Loucy (cell line): ENCODE measurements at regions not wholly inside any gene's neighbourhood (a gene's known extent, or its start where the extent isn't known, plus 50 kb on each side); places are given as distances from the start of the nearest gene placed in this dataset.

ENCODE experiments used
- H2AFZ ChIP-seq: fragments of 200-600 bp; sonication (generic); 2 replicates; pipeline ENCODE4 v1.6.0; 2016; ENCODE audit warnings: antibody characterized with exemption, mild to moderate bottlenecking, low read length, moderate library complexity
- H3F3A ChIP-seq: fragments of 200-600 bp; 2 replicates; pipeline ENCODE4 v1.6.0; 2016; ENCODE audit warnings: antibody characterized with exemption, low read depth, mild to moderate bottlenecking
- H3K27me3 ChIP-seq: fragments of 200-600 bp; sonication (generic); 2 replicates; pipeline ENCODE4 v1.6.1; 2014; ENCODE audit warnings: low read length, mild to moderate bottlenecking; ENCODE audit not compliant: insufficient read depth, poor library complexity, severe bottlenecking
- H3K36me3 ChIP-seq: fragments of 200-600 bp; sonication (generic); 2 replicates; pipeline ENCODE4 v1.6.1; 2016; ENCODE audit warnings: low read length; ENCODE audit not compliant: insufficient read depth
- H3K4me1 ChIP-seq: fragments of 200-600 bp; sonication (generic); 2 replicates; pipeline ENCODE4 v1.5.1; 2014; ENCODE audit warnings: low read length, mild to moderate bottlenecking; ENCODE audit not compliant: insufficient read depth, poor library complexity, severe bottlenecking
- H3K4me2 ChIP-seq: fragments of 200-600 bp; sonication (generic); 2 replicates; pipeline ENCODE4 v1.6.0; 2014; ENCODE audit warnings: antibody characterized with exemption, low read length, low read depth, mild to moderate bottlenecking; ENCODE audit not compliant: poor library complexity, severe bottlenecking
- H3K4me3 ChIP-seq: fragments of 200-600 bp; sonication (generic); 2 replicates; pipeline ENCODE4 v1.5.1; 2014; ENCODE audit warnings: low read length, mild to moderate bottlenecking, mixed read lengths; ENCODE audit not compliant: poor library complexity, severe bottlenecking
- H3K79me2 ChIP-seq: fragments of 200-600 bp; sonication (generic); 2 replicates; pipeline ENCODE4 v1.6.1; 2014; ENCODE audit warnings: low read length; ENCODE audit not compliant: insufficient read depth
- H3K9ac ChIP-seq: fragments of 200-600 bp; sonication (generic); 2 replicates; pipeline ENCODE4 v1.6.0; 2014; ENCODE audit warnings: mild to moderate bottlenecking, low read depth, low read length, moderate library complexity; ENCODE audit not compliant: poor library complexity, severe bottlenecking
- H3K9me2 ChIP-seq: fragments of 200-600 bp; sonication (generic); replicated peaks from 2 replicates; pipeline ENCODE4 v1.6.1; 2016; ENCODE audit warnings: low read depth, low read length, mixed read lengths
- H3K9me3 ChIP-seq: fragments of 200-600 bp; sonication (generic); 2 replicates; pipeline ENCODE4 v1.6.1; 2014; ENCODE audit warnings: mild to moderate bottlenecking, antibody characterized with exemption, low read length, low read depth; ENCODE audit not compliant: insufficient read depth
- H4K20me1 ChIP-seq: fragments of 200-600 bp; sonication (generic); 2 replicates; pipeline ENCODE4 v1.6.0; 2014; ENCODE audit warnings: antibody characterized with exemption, low read length, mild to moderate bottlenecking; ENCODE audit not compliant: insufficient read depth, poor library complexity, severe bottlenecking
- CTCF ChIP-seq: fragments of 200-600 bp; sonication (generic); conservative IDR thresholded peaks from 2 replicates; pipeline ENCODE4 v1.5.1; 2014; ENCODE audit warnings: mild to moderate bottlenecking, antibody characterized with exemption, low read length
- EZH2phosphoT487 ChIP-seq: fragments of 200-600 bp; IDR thresholded peaks from 2 replicates; pipeline ENCODE4 v1.6.1; 2018; ENCODE audit warnings: antibody characterized with exemption, mild to moderate bottlenecking, moderate library complexity, borderline replicate concordance

- no peaks in the 10 kb centered on the region for H3K9me2 ChIP-seq
- no peak overlapping the region for H3K9ac ChIP-seq
- no peak overlapping the region for H2AFZ ChIP-seq
- no peaks in the 10 kb centered on the region for H3K36me3 ChIP-seq
- no peak overlapping the region for H3K4me3 ChIP-seq
- H3K4me1 ChIP-seq, result no peaks in the 10 kb centered on the region
- H3K4me2 ChIP-seq, result no peak overlapping the region
- no peaks in the 10 kb centered on the region for H3K79me2 ChIP-seq
- H3K27me3 ChIP-seq, result no peaks in the 10 kb centered on the region
- TF ChIP-seq EZH2phosphoT487, result no peak
- TF ChIP-seq CTCF, result no peak
- H3K9me3 ChIP-seq, result no peaks in the 10 kb centered on the region
- no peaks in the 10 kb centered on the region for H3F3A ChIP-seq
- H4K20me1 ChIP-seq, result no peaks in the 10 kb centered on the region
Measured at GRCh38 chr14:101340556-101340955, 220.7 kb upstream of the DIO3 start.

- H3K27me3 ChIP-seq, result no peaks in the 10 kb centered on the region
- no peaks in the 10 kb centered on the region for H3F3A ChIP-seq
- no peaks in the 10 kb centered on the region for H3K79me2 ChIP-seq
Measured at GRCh38 chr14:101347893-101348777, 213.2 kb upstream of the DIO3 start.

DNA sequence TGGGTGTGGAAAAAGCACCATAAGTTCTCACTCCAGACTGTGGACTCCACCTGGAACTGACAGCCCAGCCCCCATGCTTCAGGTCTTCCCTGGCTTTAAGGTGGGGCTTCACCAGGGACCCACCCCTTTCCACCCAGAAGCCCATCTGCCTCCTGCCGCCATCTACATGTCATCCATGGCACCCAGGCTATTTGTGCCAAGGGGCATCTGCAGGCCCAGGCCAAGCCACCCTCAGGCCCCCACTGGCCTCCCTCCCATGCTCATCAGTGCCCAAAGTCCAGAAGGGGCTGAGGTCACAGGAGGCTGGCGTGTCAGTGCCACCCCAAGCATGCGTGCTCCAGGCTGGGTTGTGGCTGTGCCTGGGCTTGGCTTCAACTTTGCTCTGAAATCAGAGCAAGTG, 212.2 kb upstream of the DIO3 start:
- Histone ChIP-seq H3K4me2 (no peak overlapping the region), H3K27me3 (no peaks in the 10 kb centered on the region), H4K20me1 (no peaks in the 10 kb centered on the region), H3F3A (no peaks in the 10 kb centered on the region), H3K79me2 (no peaks in the 10 kb centered on the region), H3K9me2 (no peaks in the 10 kb centered on the region), H2AFZ (no peak overlapping the region), H3K4me1 (no peaks in the 10 kb centered on the region), H3K4me3 (no peak overlapping the region), H3K9ac (no peak overlapping the region), H3K36me3 (no peaks in the 10 kb centered on the region), H3K9me3 (peaks cover 9% of the 10 kb centered on the region; the same call in 1 of the 2 replicates)
- TF ChIP-seq CTCF (no peak), EZH2phosphoT487 (no peak)

More at GRCh38 chr14:101347893-101348777, 213.2 kb upstream of the DIO3 start:
- H2AFZ ChIP-seq, result no peak overlapping the region
- no peak overlapping the region for H3K4me2 ChIP-seq
- H3K36me3 ChIP-seq, result no peaks in the 10 kb centered on the region
- H3K9me3 ChIP-seq, result peaks cover 9% of the 10 kb centered on the region; the same call in 1 of the 2 replicates
- no peaks in the 10 kb centered on the region for H4K20me1 ChIP-seq
- H3K9me2 ChIP-seq, result no peaks in the 10 kb centered on the region
- H3K4me1 ChIP-seq, result no peaks in the 10 kb centered on the region
- no peak for TF ChIP-seq CTCF
- H3K9ac ChIP-seq, result no peak overlapping the region
- no peak overlapping the region for H3K4me3 ChIP-seq
